ENCODE measurements at regions not wholly inside any gene's neighbourhood (a gene's known extent, or its start where the extent isn't known, plus 50 kb on each side); places are given as distances from the start of the nearest gene placed in this dataset.

GRCh38 chrX:125727117-125727516 is 407.4 kb downstream of the TEX13C start:
- intact Hi-C loops (cut with micrococcal nuclease) = no loop called here
- Mint-ChIP-seq H3K4me1 (no peaks in the 10 kb centered on the region), H3K9me3 (no peaks in the 10 kb centered on the region), H3K4me3 (no peak overlapping the region), H3K36me3 (ENCODE audit: low read depth) (no peaks in the 10 kb centered on the region), H3K27me3 (no peaks in the 10 kb centered on the region), H3K27ac (no peak overlapping the region)
- TF ChIP-seq CTCF (IDR thresholded peaks at IDR 0.05) = no peak
- ChIA-PET CTCF (no interaction called here), POLR2A (no interaction called here)
- ATAC-seq (ENCODE audit: low read depth) = no peak
- DNase-seq = no peak

- Mint-ChIP-seq H3K27ac (no peak overlapping the region), H3K4me3 (no peak overlapping the region), H3K9me3 (no peaks in the 10 kb centered on the region), H3K36me3 (ENCODE audit: low read depth) (no peaks in the 10 kb centered on the region), H3K4me1 (no peaks in the 10 kb centered on the region), H3K27me3 (no peaks in the 10 kb centered on the region)
- ChIA-PET CTCF (no interaction called here), POLR2A (no interaction called here)
- intact Hi-C loops (cut with micrococcal nuclease) = no loop called here
- no peak for ATAC-seq (ENCODE audit: low read depth)
- DNase-seq = no peak
- no peak for TF ChIP-seq CTCF (IDR thresholded peaks at IDR 0.05)
Observed at GRCh38 chrX:125736008-125736729, 416.5 kb downstream of the TEX13C start.

GRCh38 chrX:125742811-125743210 is 423.1 kb downstream of the TEX13C start:
- intact Hi-C loops (cut with micrococcal nuclease) = no loop called here
- DNase-seq (no peak), ATAC-seq (ENCODE audit: low read depth) (no peak)
- no peaks in the 10 kb centered on the region for H3K27me3 Mint-ChIP-seq
- H3K9me3 Mint-ChIP-seq = no peaks in the 10 kb centered on the region
- H3K27ac Mint-ChIP-seq = no peak overlapping the region
- TF ChIP-seq CTCF (IDR thresholded peaks at IDR 0.05) = no peak
- ChIA-PET POLR2A (no interaction called here), CTCF (no interaction called here)
- no peak overlapping the region for H3K4me3 Mint-ChIP-seq
- H3K4me1 Mint-ChIP-seq = no peaks in the 10 kb centered on the region
- H3K36me3 Mint-ChIP-seq (ENCODE audit: low read depth) = no peaks in the 10 kb centered on the region

GRCh38 chrX:125744914-125745313 is 421.2 kb downstream of the DCAF12L2 start:
- TF ChIP-seq CTCF (IDR thresholded peaks at IDR 0.05) = no peak
- ATAC-seq (ENCODE audit: low read depth) (no peak), DNase-seq (no peak)
- Mint-ChIP-seq H3K4me3 (no peak overlapping the region), H3K27me3 (no peaks in the 10 kb centered on the region), H3K4me1 (no peaks in the 10 kb centered on the region), H3K9me3 (no peaks in the 10 kb centered on the region), H3K36me3 (ENCODE audit: low read depth) (no peaks in the 10 kb centered on the region), H3K27ac (no peak overlapping the region)
- intact Hi-C loops (cut with micrococcal nuclease) = no loop called here
- ChIA-PET CTCF (no interaction called here), POLR2A (no interaction called here)

- H3K4me3 Mint-ChIP-seq = no peak overlapping the region
- TF ChIP-seq CTCF (IDR thresholded peaks at IDR 0.05) = no peak
- H3K9me3 Mint-ChIP-seq = peaks cover 8% of the 10 kb centered on the region
Observed at GRCh38 chrX:125757794-125758564, 408.1 kb downstream of the DCAF12L2 start.

More at GRCh38 chrX:125757794-125758564, 408.1 kb downstream of the DCAF12L2 start:
- DNase-seq (no peak), ATAC-seq (ENCODE audit: low read depth) (no peak)
- ChIA-PET CTCF (no interaction called here), POLR2A (no interaction called here)
- H3K27ac Mint-ChIP-seq = no peak overlapping the region
- H3K27me3 Mint-ChIP-seq = no peaks in the 10 kb centered on the region
- H3K4me1 Mint-ChIP-seq = no peaks in the 10 kb centered on the region
- no peaks in the 10 kb centered on the region for H3K36me3 Mint-ChIP-seq (ENCODE audit: low read depth)
- intact Hi-C loops (cut with micrococcal nuclease) = no loop called here
